ENCODE measurements at regions not wholly inside any gene's neighbourhood (a gene's known extent, or its start where the extent isn't known, plus 50 kb on each side); places are given as distances from the start of the nearest gene placed in this dataset.
"Not testable (repeated sequence)": the region's sequence is repeated elsewhere in the genome, so short reads cannot be mapped to it uniquely, and the experiment has no call there.

GRCh38 chr16:29578898-29579297, 72.7 kb upstream of the NPIPB12 start:
- not testable (repeated sequence) for FAIRE-seq; DNase-seq (ENCODE audit: insufficient read length)

- FAIRE-seq; DNase-seq (ENCODE audit: insufficient read length): not testable (repeated sequence)
Measured at GRCh38 chr16:29581764-29582163, 75.6 kb upstream of the NPIPB12 start.

- DNase-seq (ENCODE audit: insufficient read length); FAIRE-seq: not testable (repeated sequence)
Measured at GRCh38 chr16:29591919-29592318, 71.1 kb upstream of the SPN start.

- FAIRE-seq; DNase-seq (ENCODE audit: insufficient read length): not testable (repeated sequence)
Measured at GRCh38 chr16:29594269-29594925, 68.7 kb upstream of the SPN start.

- FAIRE-seq (peak; percentile 74), DNase-seq (ENCODE audit: insufficient read length) (peak; percentile 39)
Measured at GRCh38 chr16:29594926-29595838, 67.9 kb upstream of the SPN start.

GRCh38 chr16:29597030-29597429, 66.0 kb upstream of the SPN start:
- not testable (repeated sequence) for DNase-seq (ENCODE audit: insufficient read length); FAIRE-seq

More at GRCh38 chr16:29594926-29595838, 67.9 kb upstream of the SPN start:
- peak; percentile 70; the same call in 1 of the 2 replicates for TF ChIP-seq POLR2A (IDR thresholded peaks at IDR 0.05; ENCODE audit: low read depth, low read length)
- peak; percentile 66 for TF ChIP-seq POLR2AphosphoS5 (IDR thresholded peaks at IDR 0.05; ENCODE audit: low read depth, low read length)

GRCh38 chr16:29600111-29601000, 62.7 kb upstream of the SPN start:
- FAIRE-seq: peak; percentile 69
- DNase-seq (ENCODE audit: insufficient read length): peak; percentile 18

- not testable (repeated sequence) for FAIRE-seq; DNase-seq (ENCODE audit: insufficient read length)
Measured at GRCh38 chr16:29602247-29602625, 60.8 kb upstream of the SPN start.

GRCh38 chr16:29602683-29603088, 60.4 kb upstream of the SPN start:
- not testable (repeated sequence) for FAIRE-seq; DNase-seq (ENCODE audit: insufficient read length)

GRCh38 chr16:29604631-29605549, 58.2 kb upstream of the SPN start:
- DNase-seq (ENCODE audit: insufficient read length); FAIRE-seq: not testable (repeated sequence)

- not testable (repeated sequence) for DNase-seq (ENCODE audit: insufficient read length); FAIRE-seq
Measured at GRCh38 chr16:29605593-29606205, 57.3 kb upstream of the SPN start.

GRCh38 chr16:29606669-29607427, 56.2 kb upstream of the SPN start:
- FAIRE-seq; DNase-seq (ENCODE audit: insufficient read length): not testable (repeated sequence)

GRCh38 chr16:29607428-29607823, 55.6 kb upstream of the SPN start:
- not testable (repeated sequence) for FAIRE-seq; DNase-seq (ENCODE audit: insufficient read length)

GRCh38 chr16:29612381-29613306, 50.4 kb upstream of the SPN start:
- not testable (repeated sequence) for DNase-seq (ENCODE audit: insufficient read length)
- FAIRE-seq: peak; percentile 40

Data from GM12892 (cell line).